Astrocyte (in vitro differentiated cells and primary cell): ENCODE measurements at regions not wholly inside any gene's neighbourhood (a gene's known extent, or its start where the extent isn't known, plus 50 kb on each side); places are given as distances from the start of the nearest gene placed in this dataset.

Experiments
- DNase-seq: peaks from one replicate; pipeline ENCODE4 v3.0.0-alpha.2; 2010; ENCODE audit warnings: low read depth
- FAIRE-seq: peaks from 2 replicates; lab custom pipeline; 2011; peaks lifted over from hg19 to GRCh38; lab: Jason Lieb, UNC
- H2AFZ ChIP-seq: 2 replicates; pipeline ENCODE4 v1.6.0; 2012; ENCODE audit warnings: low read depth, low read length, inconsistent platforms
- H3K27ac ChIP-seq: 2 replicates; pipeline ENCODE4 v1.5.1; 2011; ENCODE audit warnings: low read depth, low read length, inconsistent platforms
- H3K27me3 ChIP-seq: 2 replicates; pipeline ENCODE4 v1.6.0; 2011; ENCODE audit warnings: low read length, inconsistent platforms; ENCODE audit not compliant: insufficient read depth
- H3K36me3 ChIP-seq: 2 replicates; pipeline ENCODE4 v1.5.1; 2011; ENCODE audit warnings: low read length, inconsistent platforms; ENCODE audit not compliant: insufficient read depth
- H3K4me1 ChIP-seq: 2 replicates; pipeline ENCODE4 v1.5.1; 2011; ENCODE audit warnings: low read length, inconsistent platforms; ENCODE audit not compliant: insufficient read depth
- H3K4me2 ChIP-seq: 2 replicates; pipeline ENCODE4 v1.6.0; 2012; ENCODE audit warnings: low read length, inconsistent platforms
- H3K4me3 ChIP-seq: 2 replicates; pipeline ENCODE4 v1.5.1; 2011; ENCODE audit warnings: low read depth, mild to moderate bottlenecking, low read length, inconsistent platforms; ENCODE audit not compliant: insufficient read depth
- H3K79me2 ChIP-seq: 2 replicates; pipeline ENCODE4 v1.6.0; 2012; ENCODE audit warnings: mild to moderate bottlenecking, low read length, inconsistent platforms; ENCODE audit not compliant: insufficient read depth
- H3K9ac ChIP-seq: 2 replicates; pipeline ENCODE4 v1.6.0; 2012; ENCODE audit warnings: mild to moderate bottlenecking, low read length, inconsistent platforms
- H3K9me3 ChIP-seq: 2 replicates; pipeline ENCODE4 v1.5.1; 2012; ENCODE audit warnings: low read depth, mild to moderate bottlenecking, low read length, inconsistent platforms; ENCODE audit not compliant: insufficient read depth
- H4K20me1 ChIP-seq: 2 replicates; pipeline ENCODE4 v1.6.0; 2012; ENCODE audit warnings: low read length, inconsistent platforms; ENCODE audit not compliant: insufficient read depth
- H3K27ac Mint-ChIP-seq: one replicate; pipeline ENCODE4 v1.8.0; 2021; ENCODE audit warnings: mild to moderate bottlenecking, mixed read lengths; ENCODE audit not compliant: unreplicated experiment
- H3K27me3 Mint-ChIP-seq: one replicate; pipeline ENCODE4 v1.8.0; 2021; ENCODE audit warnings: low read depth, mixed read lengths; ENCODE audit not compliant: unreplicated experiment
- H3K36me3 Mint-ChIP-seq: one replicate; pipeline ENCODE4 v1.8.0; 2021; ENCODE audit warnings: low read depth, mixed read lengths; ENCODE audit not compliant: unreplicated experiment
- H3K4me1 Mint-ChIP-seq: one replicate; pipeline ENCODE4 v1.8.0; 2021; ENCODE audit warnings: low read depth, mixed read lengths; ENCODE audit not compliant: unreplicated experiment
- H3K4me3 Mint-ChIP-seq: one replicate; pipeline ENCODE4 v1.8.0; 2021; ENCODE audit warnings: mild to moderate bottlenecking, moderate library complexity, mixed read lengths; ENCODE audit not compliant: unreplicated experiment
- H3K9me3 Mint-ChIP-seq: one replicate; pipeline ENCODE4 v1.8.0; 2021; ENCODE audit warnings: mild to moderate bottlenecking, mixed read lengths; ENCODE audit not compliant: unreplicated experiment
- CTCF ChIP-seq: IDR thresholded peaks from 2 replicates; pipeline ENCODE4 v1.5.1; 2011; ENCODE audit warnings: low read depth, mild to moderate bottlenecking, inconsistent platforms, low read length, moderate library complexity; ENCODE audit not compliant: insufficient read depth
- EZH2 ChIP-seq: IDR thresholded peaks from 2 replicates; pipeline ENCODE4 v1.6.1; 2012; ENCODE audit warnings: mild to moderate bottlenecking, low read length, inconsistent platforms; ENCODE audit not compliant: insufficient read depth

- Histone ChIP-seq H3K4me2 (no peak overlapping the region), H3K27ac (no peak overlapping the region), H3K4me3 (no peak overlapping the region), H4K20me1 (no peaks in the 10 kb centered on the region), H3K36me3 (no peaks in the 10 kb centered on the region), H3K9ac (no peak overlapping the region), H2AFZ (no peak overlapping the region), H3K79me2 (no peaks in the 10 kb centered on the region), H3K4me1 (no peaks in the 10 kb centered on the region), H3K9me3 (no peaks in the 10 kb centered on the region), H3K27me3 (peaks cover 3% of the 10 kb centered on the region)
- H3K9me3 Mint-ChIP-seq: peaks cover 15% of the 10 kb centered on the region
- H3K4me1 Mint-ChIP-seq: no peaks in the 10 kb centered on the region
- no peak overlapping the region for H3K27ac Mint-ChIP-seq
- FAIRE-seq (no peak), DNase-seq (no peak)
- H3K27me3 Mint-ChIP-seq: peaks cover 24% of the 10 kb centered on the region
- H3K4me3 Mint-ChIP-seq: no peak overlapping the region
- peaks cover 2% of the 10 kb centered on the region for H3K36me3 Mint-ChIP-seq
- no peak for TF ChIP-seq CTCF
- TF ChIP-seq EZH2: no peak
These were observed 61.0 kb upstream of the NANOS1 start for GRCh38 chr10:118968482-118968881.

GRCh38 chr10:118969014-118969413, 60.5 kb upstream of the NANOS1 start:
- Histone ChIP-seq H3K9ac (no peak overlapping the region), H4K20me1 (no peaks in the 10 kb centered on the region), H3K4me3 (no peak overlapping the region), H2AFZ (no peak overlapping the region), H3K27ac (no peak overlapping the region), H3K9me3 (no peaks in the 10 kb centered on the region), H3K4me2 (no peak overlapping the region), H3K4me1 (no peaks in the 10 kb centered on the region), H3K79me2 (no peaks in the 10 kb centered on the region), H3K36me3 (no peaks in the 10 kb centered on the region), H3K27me3 (peaks cover 3% of the 10 kb centered on the region)
- DNase-seq: no peak
- H3K4me1 Mint-ChIP-seq: no peaks in the 10 kb centered on the region
- no peak overlapping the region for H3K4me3 Mint-ChIP-seq
- H3K27me3 Mint-ChIP-seq: peaks cover 26% of the 10 kb centered on the region
- no peak for FAIRE-seq
- TF ChIP-seq CTCF (no peak), EZH2 (no peak)
- no peak overlapping the region for H3K27ac Mint-ChIP-seq
- H3K9me3 Mint-ChIP-seq: peaks cover 16% of the 10 kb centered on the region
- H3K36me3 Mint-ChIP-seq: peaks cover 2% of the 10 kb centered on the region

- DNase-seq (no peak), FAIRE-seq (no peak)
- H3K36me3 Mint-ChIP-seq: peaks cover 3% of the 10 kb centered on the region
- no peak overlapping the region for H3K4me3 ChIP-seq
- H3K9me3 Mint-ChIP-seq: peaks cover 18% of the 10 kb centered on the region
- H2AFZ ChIP-seq: no peak overlapping the region
- no peak overlapping the region for H3K27ac ChIP-seq
- H3K79me2 ChIP-seq: no peaks in the 10 kb centered on the region
- H3K27me3 Mint-ChIP-seq: peaks cover 23% of the 10 kb centered on the region
- H3K4me2 ChIP-seq: no peak overlapping the region
- no peaks in the 10 kb centered on the region for H4K20me1 ChIP-seq
- H3K4me1 Mint-ChIP-seq: no peaks in the 10 kb centered on the region
- H3K4me1 ChIP-seq: no peaks in the 10 kb centered on the region
- no peak overlapping the region for H3K4me3 Mint-ChIP-seq
- H3K27ac Mint-ChIP-seq: no peak overlapping the region
- H3K9me3 ChIP-seq: no peaks in the 10 kb centered on the region
- TF ChIP-seq CTCF (no peak), EZH2 (no peak)
- H3K9ac ChIP-seq: no peak overlapping the region
- H3K36me3 ChIP-seq: no peaks in the 10 kb centered on the region
- H3K27me3 ChIP-seq: peaks cover 3% of the 10 kb centered on the region
These were observed 58.7 kb upstream of the NANOS1 start for GRCh38 chr10:118970770-118971169.
